K562 (cell line): ENCODE measurements at regions not wholly inside any gene's neighbourhood (a gene's known extent, or its start where the extent isn't known, plus 50 kb on each side); places are given as distances from the start of the nearest gene placed in this dataset.

Experiments
- ATF4 ChIP-seq: fragments of 450-650 bp; formaldehyde crosslinking; IDR thresholded peaks from 2 replicates; pipeline ENCODE4 v1.4.0; 2022; ENCODE audit warnings: mild to moderate bottlenecking, moderate library complexity
- BCL6 ChIP-seq: fragments of 250-450 bp; sonication (Bioruptor Pico); IDR thresholded peaks from 2 replicates; pipeline ENCODE4 v1.4.0; 2020
- CBX1 ChIP-seq: sonication (generic); IDR thresholded peaks from 2 replicates; pipeline ENCODE4 v1.6.1; 2016; ENCODE audit warnings: antibody characterized with exemption, low read depth, mild to moderate bottlenecking
- DNMT1 ChIP-seq: fragments of 450-650 bp; IDR thresholded peaks from 2 replicates; pipeline ENCODE4 v1.6.1; 2016; ENCODE audit warnings: antibody characterized with exemption, mild to moderate bottlenecking
- NKRF ChIP-seq: fragments of 450-650 bp; IDR thresholded peaks from 2 replicates; pipeline ENCODE4 v1.6.1; 2016; ENCODE audit warnings: borderline replicate concordance
- PATZ1 ChIP-seq: fragments of 250-450 bp; sonication (Bioruptor Pico); IDR thresholded peaks from 2 replicates; pipeline ENCODE4 v1.5.0; 2020; ENCODE audit warnings: mild to moderate bottlenecking, borderline replicate concordance
- RBM25 ChIP-seq: fragments of 200-400 bp; formaldehyde crosslinking; IDR thresholded peaks from 2 replicates; pipeline ENCODE4 v1.6.1; 2018; ENCODE audit warnings: low read length, low read depth, moderate library complexity; ENCODE audit not compliant: severe bottlenecking
- SMARCC2 ChIP-seq: fragments of 450-650 bp; IDR thresholded peaks from 2 replicates; pipeline ENCODE4 v1.6.1; 2017; ENCODE audit warnings: antibody characterized with exemption, moderate library complexity, mild to moderate bottlenecking, low read depth
- USF2 ChIP-seq: sonication (generic); formaldehyde crosslinking; IDR thresholded peaks from 2 replicates; pipeline ENCODE4 v1.5.0; 2020; ENCODE audit warnings: missing genetic modification reagents

- TF ChIP-seq NKRF (no peak), USF2 (no peak), BCL6 (CRISPR knock-in tag) (no peak), CBX1 (no peak), RBM25 (no peak), DNMT1 (no peak), ATF4 (CRISPR knock-in tag) (no peak), PATZ1 (no peak), SMARCC2 (no peak)
Measured at GRCh38 chr4:63937961-63938360, 471.3 kb downstream of the TECRL start.
